HUDEP-2 (cell line): ENCODE measurements at regions not wholly inside any gene's neighbourhood (a gene's known extent, or its start where the extent isn't known, plus 50 kb on each side); places are given as distances from the start of the nearest gene placed in this dataset.
"Not testable (repeated sequence)": the region's sequence is repeated elsewhere in the genome, so short reads cannot be mapped to it uniquely, and the experiment has no call there.

ENCODE experiments used
- DNase-seq, 76 experiments: peaks; one replicate each; lab custom pipeline; 2025; ENCODE audit not compliant: unreplicated experiment in 76 of 76; lab: John Stamatoyannopoulos, UW

DNA sequence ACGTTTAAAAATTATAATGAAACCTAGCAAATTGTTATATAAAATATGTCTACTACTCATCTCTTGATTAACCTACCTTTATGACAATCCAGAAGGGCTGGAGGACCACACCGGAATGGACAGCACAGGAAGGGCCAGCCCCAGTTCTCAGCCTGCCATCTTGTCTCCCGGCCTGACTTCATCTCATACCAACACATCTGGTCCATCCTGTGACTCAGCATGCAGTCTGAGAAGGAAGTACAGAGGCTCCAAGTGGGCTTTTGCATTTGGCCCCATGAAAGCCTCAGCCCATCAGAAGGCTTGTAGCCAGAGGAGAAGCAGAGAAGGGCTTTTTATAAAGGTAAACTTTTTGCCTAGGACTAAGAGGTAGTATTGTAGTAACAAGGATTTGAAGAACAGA is 436.6 kb downstream of the MRPL39 start:
- no peak for DNase-seq

DNA sequence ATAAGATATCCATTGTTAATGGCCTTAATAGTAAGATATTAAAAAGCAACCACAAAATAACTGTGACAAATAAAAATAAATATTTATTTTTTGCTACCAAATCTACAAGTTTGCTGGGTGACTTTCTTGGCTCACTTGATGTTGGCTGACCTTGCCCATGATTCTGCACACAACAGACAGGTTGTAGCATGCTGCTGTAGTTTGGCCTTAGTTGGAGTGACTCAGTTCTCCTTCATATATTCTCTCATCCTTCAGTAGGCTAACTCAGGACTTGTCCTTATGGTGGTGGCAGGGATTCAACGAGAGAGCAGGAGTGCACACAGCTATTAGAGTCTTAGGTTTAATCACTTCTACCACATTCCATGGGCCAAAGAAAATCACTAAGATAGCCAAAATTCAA is 437.9 kb downstream of the MRPL39 start:
- DNase-seq, result no peak

DNA sequence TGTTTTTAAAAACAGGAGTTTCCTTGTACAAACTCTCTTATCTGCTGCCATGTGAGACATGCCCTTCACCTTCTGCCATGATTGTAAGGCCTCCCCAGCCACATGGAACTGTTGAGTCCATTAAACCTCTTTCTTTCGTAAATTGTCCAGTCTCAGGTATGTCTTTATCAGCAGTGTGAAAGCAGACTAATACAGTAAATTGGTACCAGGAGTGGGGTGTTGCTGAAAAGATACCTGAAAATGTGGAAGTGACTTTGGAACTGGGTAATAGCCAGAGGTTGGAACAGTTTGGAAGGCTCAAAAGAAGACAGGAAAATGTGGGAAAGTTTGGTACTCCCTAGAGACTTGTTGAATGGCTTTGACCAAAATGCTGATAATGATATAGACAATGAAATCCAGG is 440.4 kb downstream of the MRPL39 start:
- not testable (repeated sequence) for DNase-seq

DNA sequence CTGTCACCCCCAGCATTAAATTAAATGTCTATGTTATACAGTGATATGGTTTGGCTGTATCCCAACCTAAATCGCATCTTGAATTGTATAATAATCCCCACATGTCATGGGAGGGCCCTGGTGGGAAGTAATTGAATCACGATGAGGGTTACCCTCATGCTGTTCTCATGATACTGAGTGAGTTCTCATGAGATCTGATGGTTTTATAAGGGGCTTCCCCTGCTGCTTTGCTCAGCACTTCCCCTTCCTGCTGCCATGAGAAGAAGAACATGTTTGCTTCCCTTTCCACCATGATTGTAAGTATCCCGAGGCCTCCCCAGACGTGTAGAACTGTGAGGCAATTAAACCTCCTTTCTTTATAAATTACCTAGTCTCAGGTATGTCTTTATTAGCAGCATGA is 445.7 kb downstream of the MRPL39 start:
- no peak for DNase-seq

DNA sequence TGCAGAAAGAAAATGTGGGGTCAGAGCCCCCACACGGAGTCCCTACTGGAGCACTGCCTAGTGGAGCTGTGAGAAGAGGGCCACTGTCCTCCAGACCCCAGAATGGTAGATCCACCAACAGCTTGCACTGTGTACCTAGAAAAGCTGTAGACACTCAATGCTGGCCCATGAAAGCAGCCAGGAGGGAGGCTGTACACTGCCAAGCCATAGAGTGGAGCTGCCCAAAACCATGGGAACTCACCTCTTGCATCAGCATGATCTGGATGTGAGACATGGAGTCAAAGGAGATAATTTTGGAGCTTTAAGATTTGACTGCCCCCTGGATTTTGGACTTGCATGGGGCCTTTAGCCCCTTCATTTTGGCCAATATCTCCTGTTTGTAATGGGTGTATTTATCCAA is 452.3 kb downstream of the MRPL39 start:
- not testable (repeated sequence) for DNase-seq

DNA sequence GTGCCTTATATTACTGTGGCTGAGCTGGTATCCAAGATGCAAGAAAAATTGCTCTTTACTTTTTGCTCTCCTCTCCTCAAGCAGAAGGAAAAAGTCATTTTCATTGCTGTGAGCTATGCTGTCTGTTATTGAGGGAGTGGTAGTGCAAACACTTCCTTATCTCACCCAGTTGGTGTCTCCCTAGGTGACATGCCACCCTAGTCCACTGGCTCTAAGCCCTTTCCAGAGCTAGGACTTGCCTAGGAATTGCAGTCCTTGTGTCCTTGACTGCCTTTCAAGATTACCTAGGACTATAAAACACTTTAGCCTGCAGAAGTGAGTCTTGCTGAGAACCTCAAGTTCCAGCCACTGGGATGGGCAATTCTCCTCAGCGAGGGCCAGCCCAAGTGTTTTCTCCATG is 458.3 kb downstream of the MRPL39 start:
- DNase-seq, result no peak

DNA sequence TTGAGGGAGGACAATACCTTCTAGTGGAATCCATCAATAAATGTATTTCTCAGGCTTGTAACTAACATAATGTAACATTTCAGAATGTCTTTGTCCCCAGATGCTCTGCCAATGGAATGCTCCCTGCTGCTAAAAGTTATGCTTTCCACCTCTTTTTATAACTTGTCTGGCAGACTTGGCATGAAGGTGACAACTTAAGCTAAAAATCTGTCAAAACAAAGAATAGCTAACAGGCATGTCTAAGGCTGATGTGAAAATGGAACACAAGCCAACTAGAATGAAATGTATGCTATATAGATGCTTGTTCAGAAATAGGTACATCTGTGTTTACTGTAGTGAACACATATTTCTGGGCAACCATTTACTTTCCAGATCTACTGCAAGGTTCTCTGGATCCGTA is 467.9 kb downstream of the MRPL39 start:
- DNase-seq, result no peak

DNA sequence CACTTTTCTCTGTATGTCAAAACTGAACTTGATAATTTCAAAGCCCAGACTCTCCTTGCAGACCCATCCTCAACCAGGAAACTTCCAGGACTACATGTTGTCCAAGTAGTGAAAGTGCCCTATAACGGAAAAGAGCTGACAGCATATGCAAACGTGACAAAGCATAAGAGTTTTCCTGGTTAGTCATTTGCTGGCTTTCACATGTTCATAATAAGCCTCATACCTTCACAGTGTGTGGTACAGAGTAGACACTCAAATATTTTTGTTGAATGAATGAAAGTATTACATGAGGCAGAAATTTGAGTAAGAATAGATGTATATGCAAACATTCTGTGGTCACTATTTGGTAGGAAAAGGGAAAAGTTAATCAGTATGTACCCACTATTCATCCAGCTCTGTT is 473.3 kb downstream of the MRPL39 start:
- DNase-seq, result no peak

DNA sequence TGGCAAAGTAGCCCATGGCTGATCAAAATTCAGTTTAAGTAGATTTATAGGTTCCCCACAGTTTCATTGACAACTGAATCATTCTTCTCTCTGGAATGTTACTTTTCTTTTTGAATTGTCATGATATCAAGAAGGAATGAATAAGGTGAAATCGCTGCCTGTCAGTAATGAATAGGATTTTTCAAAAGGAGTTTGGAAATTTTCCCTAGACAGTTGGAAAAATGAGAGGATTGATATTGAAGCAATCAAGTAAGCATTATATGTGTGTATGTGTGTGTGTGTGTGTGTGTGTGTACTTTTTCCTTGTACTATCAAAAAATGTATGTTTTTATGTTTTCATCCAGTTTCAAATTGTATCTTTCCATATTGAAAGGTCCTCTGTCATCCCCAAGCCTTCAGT is 479.5 kb downstream of the MRPL39 start:
- DNase-seq, result no peak

DNA sequence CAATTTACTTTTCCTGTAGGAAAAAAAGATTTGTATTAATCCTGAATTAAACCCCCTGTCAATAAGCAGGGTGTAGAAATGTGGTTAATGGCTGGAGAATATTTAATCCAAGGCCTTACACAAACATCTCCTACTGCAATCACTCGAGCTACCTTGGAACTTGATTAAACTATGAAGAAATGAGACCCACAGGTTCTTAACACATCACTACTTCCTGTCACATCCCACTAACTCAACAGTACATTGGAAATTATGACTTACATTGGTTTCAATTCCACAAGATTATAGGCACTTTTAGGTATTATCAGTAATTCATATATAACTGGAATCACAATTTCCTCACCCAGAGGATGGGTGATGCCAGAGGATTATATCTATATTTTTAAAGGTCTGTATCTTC is 480.3 kb downstream of the MRPL39 start:
- no peak for DNase-seq

DNA sequence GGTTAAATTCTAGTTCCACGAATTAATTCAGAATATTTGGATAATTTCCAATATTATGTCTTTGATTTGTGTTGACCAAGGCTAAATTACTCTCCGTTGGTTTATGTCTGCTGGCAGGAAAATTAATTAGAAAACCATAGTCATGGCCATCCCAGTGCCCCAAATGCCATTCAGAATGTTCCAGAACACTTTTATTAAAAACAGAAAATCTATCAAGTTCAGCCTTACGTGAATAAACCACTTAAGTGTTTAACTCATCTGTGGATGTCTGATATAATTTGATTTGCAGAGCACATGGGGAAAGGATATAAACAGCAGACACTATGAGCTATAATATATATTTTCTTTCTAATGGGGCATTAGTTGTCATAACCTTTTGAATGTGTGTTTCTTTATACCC is 480.7 kb downstream of the MRPL39 start:
- DNase-seq, result no peak

DNA sequence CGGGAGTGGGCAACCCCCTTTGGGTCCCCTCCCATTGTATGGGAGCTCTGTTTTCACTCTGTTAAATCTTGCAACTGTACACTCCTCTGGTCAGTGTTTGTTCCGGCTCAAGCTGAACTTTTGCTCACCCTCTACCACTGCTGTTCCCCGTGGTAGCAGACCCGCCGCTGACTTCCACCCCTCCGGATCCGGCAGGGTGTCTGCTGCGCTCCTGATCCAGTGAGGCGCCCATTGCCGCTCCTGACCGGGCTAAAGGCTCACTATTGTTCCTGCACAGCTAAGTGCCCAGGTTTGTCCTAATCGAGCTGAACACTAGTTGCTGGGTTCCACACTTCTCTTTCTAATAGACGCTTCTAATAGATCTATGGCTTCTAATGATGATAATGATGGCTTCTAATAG is 488.6 kb downstream of the MRPL39 start:
- no peak for DNase-seq

DNA sequence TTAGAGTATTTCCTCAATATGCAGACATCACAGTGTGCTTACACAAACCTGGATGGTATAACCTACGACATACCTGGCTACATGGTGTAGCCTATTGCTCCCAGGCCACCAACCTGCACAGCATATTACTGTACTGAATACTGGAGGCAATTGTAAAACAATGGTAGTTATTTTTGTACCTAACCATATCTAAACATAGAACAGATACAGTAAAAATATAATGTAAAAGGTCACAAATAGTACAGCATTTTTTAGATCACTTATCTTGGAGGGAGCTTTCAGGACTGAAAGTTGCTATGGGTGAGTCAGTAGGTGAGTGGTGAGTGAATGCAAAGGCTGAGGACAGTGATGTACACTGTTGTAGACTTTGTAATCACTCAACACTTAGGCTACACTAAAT is 492.3 kb downstream of the MRPL39 start:
- DNase-seq, result no peak

DNA sequence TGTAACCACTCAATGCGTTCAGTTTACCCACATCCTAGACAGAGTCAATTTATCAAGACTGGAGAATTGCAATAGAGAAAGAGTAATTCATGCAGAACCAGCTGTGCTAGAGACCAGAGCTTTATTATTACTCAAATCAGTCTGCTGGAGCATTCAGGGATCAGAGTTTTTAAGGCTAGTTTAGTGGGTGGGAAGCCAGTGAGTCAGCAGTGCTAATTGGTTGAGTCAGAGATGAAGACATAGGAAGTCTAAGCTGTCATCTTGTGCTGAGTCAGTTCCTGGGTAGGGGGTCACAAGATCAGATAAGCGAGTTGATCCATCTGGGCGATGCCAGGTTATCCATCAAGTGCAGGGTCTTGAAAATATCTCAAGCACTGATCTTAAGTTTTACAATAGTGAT is 499.6 kb downstream of the MRPL39 start:
- no peak for DNase-seq

DNA sequence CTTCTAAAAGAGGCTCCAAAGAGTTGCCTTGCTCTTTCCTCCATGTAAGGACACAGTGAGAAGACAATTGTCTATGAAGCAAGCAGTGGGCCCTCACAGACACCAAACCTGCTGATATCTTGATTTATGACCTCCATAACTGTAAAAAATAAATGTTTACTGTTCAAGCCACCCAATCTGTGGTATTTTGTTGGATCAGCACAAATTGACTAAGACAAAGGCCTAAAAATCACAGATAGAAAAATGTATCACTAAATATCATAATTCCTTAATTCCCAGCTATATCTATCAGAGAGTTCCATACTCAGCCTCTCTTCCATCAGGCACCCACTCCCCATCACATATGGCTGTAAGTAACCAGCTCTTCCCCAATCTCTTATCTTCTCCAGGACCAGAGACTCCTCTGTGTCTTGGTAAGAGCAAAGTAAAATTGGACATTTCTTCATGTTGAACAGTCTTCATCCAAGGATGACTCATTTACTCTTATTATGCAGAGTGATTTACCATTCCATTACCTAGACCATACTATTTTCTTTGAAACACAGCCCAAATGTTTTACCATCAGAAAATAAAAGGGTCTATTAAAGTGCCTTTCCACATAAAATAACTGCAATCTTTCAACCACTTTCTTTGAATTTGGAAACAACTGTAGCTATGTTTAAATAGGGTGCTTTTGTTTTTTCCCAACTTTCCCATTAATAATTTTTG is 503.6 kb downstream of the MRPL39 start:
- DNase-seq, result no peak

DNA sequence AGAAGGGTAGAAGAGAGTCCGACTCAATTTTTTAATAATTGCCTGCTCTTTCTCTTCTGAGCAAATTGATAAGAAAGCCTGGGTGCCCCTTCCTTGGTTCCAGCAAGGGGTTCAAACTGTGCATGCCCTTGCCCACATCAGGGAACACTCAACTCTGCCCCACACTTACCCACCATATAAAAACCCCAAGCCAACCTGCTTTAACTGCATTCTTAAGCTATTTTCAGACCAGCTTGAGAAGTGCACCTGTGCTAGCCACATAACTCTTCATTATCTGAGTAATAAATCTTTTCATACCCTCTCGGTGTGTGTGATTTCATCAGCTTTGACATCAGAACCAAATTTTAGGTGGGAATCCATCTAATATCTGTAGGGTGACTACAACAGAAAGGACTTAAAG is 509.6 kb downstream of the MRPL39 start:
- DNase-seq, result no peak

DNA sequence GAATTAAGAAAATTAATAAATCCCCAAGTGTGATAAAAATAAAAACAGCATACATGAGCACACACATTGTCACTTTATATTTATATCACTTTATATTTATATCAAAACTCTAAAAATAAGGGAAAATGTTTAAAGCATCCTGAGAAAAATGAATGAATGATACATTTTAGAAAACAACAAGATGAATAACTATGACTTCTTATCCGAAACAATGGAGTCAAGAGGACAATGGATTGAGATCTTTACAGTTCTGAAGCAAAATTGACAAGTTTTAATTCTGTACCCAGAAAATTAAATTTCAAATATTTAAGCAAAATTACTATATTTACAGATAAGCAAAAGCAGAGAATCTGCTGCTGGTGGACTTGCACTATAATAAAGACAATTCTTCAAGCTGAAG is 512.6 kb downstream of the MRPL39 start:
- DNase-seq, result no peak

DNA sequence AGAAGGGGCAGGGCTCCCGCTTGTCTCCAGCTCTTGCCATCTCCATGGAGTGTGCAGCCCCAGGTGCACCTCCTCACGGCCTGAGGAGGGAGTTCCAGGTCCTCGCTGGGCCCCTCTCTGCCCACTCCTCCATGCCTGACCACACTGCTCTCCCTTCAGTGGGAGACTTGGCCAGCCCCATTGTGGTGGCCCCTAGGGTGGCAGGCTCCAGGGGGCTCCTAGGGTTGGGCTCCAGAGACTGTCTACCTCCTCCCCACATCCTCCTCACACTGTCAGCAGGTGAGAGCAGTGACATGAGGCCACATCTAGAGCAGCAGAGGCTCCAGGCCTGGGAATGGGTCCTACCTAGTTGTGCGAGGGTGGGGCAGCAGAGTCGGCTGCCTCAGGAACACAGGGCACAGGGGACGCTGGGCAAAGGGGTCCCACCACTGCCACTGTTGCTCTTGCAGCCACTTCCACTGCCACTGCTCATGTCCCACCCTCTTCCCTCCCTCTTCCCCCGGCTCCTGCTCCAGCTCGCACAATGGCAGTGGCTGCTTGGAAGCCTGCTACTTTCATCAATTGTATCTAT is 514.8 kb downstream of the MRPL39 start:
- DNase-seq, result no peak

DNA sequence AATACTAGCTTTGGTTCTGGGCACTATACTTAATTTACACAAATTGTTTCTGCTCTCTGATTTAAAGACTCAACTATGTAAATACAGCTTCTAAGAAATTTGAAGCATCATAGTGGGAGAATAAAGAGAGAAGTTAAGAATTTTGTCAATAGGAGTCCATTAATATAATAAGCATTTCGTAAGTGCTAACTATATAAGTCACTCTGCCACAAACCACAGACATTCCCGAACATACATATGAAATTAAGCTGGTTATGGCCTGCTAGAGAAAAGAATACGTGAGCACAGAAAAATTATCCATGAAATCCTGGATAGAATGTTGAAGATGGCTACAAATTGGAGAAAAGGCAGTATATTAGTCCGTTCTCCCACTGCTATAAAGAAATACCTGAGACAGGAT is 526.2 kb downstream of the MRPL39 start:
- no peak for DNase-seq

DNA sequence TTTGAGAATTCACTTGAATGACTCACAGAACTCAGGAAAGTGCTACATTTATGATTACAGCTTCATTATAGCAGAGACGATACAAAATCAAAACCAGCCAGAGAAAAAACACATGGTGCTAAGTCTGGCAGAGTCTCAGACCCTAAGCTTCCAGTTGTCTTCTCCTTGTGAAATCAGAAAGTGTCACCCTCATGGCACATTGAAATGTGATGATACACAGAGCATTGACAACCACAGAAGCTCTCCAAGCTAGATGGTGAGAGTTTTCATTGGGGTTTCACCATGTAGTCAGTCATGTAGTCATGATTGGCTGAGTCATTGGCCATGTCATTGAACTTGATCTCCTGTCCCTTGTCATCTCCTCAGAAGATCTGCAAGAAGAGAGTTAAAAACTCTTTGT is 526.6 kb downstream of the MRPL39 start:
- DNase-seq, result no peak

DNA sequence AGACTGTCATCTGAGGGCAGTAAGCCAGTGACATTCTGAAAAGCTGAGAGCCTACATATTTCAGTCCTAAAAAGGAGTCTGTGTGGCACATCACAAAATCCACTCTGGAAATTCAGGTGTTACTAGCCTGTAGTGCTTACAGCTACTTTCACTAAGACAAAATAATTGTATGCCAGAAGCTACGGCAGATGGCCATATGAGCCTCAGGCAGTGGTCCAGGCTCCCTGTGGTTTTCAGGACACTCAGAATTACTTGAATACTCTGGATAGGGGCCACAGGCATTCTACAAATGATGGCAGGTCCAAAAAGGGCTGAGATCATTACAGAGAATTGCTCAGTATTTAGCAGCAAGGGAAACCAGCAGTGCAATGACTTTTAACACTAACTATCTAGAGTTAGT is 527.1 kb downstream of the MRPL39 start:
- DNase-seq, result no peak

DNA sequence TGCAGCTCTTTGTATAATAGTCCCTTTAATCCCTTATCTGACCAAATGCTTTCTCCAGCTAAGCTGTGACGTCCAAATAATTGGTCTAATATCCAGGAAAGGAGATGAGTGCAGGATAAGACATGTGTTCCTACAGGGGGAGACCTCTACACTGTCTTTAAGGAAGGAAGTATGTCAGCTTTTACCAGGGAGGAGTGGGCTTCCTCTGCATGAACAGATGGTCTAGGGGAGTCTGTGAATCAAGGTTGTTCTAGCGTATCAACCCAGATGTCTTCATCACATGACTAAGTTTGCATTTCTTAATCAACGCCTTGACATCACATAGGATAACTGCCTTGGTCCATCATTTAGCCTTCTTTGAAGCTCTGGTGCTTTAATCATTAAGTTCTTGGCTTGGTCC is 528.2 kb downstream of the MRPL39 start:
- no peak for DNase-seq

DNA sequence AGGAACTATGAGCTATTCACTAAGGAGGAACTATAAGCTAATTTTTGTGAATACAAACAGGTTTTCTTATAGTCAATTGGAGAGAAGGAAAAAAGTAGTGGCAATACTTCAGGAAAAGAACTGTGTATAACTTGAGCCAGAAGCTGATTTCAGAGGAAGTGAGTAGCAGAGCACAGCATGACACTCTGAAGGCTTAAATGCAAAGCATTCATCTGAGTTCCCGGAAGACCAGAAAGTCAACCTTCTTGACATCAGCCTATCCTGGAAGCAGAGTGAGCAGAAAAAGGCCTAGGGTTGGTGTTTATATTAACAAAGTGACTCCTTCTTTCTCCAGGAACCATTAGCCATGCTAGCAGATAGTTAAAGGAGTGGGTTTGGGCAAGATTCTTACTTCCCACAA is 545.2 kb downstream of the MRPL39 start:
- no peak for DNase-seq
